Posterior vena cava (tissue), 2 donors: ENCODE measurements at regions not wholly inside any gene's neighbourhood (a gene's known extent, or its start where the extent isn't known, plus 50 kb on each side); places are given as distances from the start of the nearest gene placed in this dataset.

Experiments used
- DNase-seq: peaks from one replicate; pipeline ENCODE4 v3.0.0-alpha.2; 2020; ENCODE audit warnings: low spot score
- intact Hi-C, 2 donors: fragments of 100-400 bp; cut with DNase I; formaldehyde crosslinking; loops; one replicate each; pipeline versions ENCODE4 v1.14.1 to v1.14.2; 2022 to 2023
- donor health status: DM: yes; HTN: yes; CAD: no.
- donor health status: DM: yes; HTN: yes; CAD: no.

DNA sequence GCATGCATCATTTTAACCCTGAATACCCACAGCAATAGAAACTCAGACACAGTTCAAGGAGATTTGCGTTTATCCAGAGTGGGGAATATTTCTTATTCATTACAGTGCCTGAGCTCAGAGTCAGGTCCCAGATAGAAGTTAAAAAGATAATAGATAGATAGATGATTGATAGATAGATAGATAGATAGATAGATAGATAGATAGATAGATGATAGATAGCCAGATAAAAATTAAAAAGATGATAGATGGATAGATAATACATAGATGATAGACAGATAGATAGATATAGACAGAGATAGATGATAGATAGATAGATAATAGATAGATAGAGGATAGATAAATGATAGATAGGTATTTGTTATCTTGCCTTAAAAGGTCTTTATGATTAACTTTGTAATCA lies 184.7 kb downstream of the MYLK4 start:
- no peak for DNase-seq
- intact Hi-C loops, result loop anchor here in 1 of 2 donors (10.0 kb wide), 1 partner anchor 751 kb away; no protein-coding TSS in a partner anchor

DNA sequence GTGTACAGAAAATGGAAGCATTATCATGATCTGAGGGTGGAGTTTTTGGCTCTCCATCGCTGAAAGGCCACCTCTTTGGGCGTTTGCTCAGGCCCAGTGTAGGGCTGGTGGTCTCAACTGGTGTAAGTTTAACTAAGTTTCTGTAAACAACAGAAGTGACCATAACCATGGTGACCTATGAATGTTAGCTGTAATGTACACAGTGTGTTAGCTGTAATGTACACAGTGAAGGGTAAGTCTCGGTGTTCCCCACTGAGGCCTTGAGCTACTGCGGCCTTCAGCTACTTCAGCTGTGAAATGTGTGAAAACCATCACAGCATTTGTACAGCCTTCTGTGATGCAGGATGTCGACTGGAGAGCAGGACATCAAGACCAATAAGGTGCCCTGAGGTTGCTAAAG lies 185.2 kb downstream of the MYLK4 start:
- no peak for DNase-seq
- intact Hi-C loops, result loop anchor here in 1 of 2 donors (10.0 kb wide), 1 partner anchor 751 kb away; no protein-coding TSS in a partner anchor

DNA sequence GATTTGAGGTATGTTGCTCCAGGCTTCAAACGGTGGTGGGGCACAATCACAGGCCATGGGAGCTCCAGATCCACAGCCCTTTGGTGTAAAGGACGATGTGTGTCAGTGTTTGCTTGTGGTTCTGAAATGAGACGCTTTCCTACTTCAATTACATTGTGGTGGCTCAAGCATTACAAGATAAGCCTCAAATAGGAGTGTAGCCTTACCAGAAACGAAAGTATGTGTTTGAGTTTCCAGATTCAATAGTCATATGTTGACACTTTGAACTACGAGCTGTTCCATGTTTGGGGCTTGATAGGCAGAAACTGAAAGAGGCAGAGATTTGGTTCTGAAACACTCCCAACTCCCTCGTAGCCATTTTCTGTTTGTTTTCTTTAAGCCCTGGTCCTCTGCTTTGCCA lies 187.1 kb downstream of the MYLK4 start:
- intact Hi-C loops, result loop anchor here in 1 of 2 donors (10.0 kb wide), 1 partner anchor 749 kb away; no protein-coding TSS in a partner anchor
- no peak for DNase-seq

DNA sequence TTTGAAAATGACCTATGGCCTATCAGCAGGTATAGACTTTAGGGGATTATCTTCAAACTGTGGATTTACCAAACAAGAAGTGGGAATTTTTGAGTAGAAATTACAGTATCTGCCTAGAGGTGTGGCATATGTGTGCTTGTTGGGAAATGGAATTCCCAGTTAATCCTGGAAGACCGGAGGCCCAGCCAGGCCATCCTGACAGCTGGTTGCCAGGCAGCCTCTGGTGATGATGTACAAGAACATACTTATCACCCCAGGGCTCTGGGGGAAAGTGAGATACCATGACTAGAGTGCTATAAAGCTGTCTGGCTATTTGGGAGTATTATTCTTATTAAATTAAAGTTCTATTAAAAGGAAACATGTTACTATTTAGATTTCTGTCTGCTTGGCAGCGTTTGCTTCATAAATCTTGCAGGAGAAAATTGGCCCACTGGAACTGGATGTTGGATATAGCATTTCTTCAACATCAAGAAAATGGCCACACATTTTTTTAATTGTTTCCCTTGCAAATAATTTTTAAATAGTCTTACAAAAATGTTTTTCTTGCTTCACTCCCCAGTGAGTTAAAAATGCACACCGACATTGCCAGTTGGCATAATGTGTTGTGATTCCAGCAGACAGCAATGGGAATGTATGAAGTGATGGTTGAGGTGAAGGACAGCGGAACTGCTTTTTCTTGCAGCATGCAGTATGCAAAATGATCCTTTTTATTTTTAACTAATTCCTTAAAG lies 187.8 kb downstream of the MYLK4 start:
- no peak for DNase-seq
- intact Hi-C loops, result loop anchor here in 1 of 2 donors (10.0 kb wide), 1 partner anchor 748 kb away; no protein-coding TSS in a partner anchor

GRCh38 chr6:2560917-2561698 lies 189.6 kb downstream of the MYLK4 start:
- intact Hi-C loops, result loop anchor here in 1 of 2 donors (10.0 kb wide), 1 partner anchor 746 kb away; no protein-coding TSS in a partner anchor
- no peak for DNase-seq

- intact Hi-C loops, result loop anchor here in 1 of 2 donors (10.0 kb wide), 1 partner anchor 745 kb away; no protein-coding TSS in a partner anchor
- no peak for DNase-seq
Observed at GRCh38 chr6:2560140-2560818, 190.4 kb downstream of the MYLK4 start.

DNA sequence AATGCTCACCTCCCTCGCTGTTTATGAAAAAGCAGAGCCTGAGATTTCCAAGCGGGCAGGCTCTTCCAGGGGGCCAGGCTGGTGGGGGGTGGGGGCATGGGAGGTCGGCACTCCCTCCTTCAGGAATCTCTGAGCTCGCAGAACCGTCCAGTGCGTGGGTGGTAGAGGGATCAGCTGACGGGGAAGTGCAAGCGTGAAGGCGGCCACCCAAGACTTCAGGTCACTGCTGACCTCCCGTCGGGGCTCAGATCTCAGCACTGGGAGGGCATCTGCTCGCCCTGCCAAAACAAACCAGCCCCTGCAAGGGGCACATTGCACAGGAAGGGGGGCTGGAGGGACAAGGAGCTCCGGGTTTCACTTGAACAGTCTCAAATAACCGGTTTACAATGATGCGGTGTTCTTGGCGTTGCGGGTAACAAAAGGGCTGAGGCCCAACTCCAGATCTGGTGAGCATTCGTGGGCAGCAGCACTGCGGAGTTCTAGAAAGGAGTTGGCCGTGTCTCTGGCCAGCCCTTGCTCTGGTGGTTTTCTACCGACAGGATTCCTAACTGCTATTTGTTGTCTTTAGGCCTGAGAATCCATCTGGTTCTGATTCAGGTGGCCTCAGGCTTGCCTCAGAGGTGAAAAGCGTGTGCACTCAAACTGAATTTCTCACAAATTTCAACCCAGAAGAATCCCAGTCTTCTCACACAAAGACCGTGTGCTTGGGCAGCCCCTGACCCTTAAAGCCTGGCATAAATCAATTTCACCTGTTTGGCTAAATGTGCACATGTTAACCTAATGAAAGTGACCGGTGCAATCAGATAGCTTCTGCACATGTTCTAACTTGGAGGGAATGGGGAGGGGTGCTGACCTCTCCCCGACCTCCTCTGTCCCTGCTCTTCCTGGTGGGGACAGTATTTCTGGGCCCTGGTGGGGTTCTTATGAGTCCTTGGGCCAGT lies 191.6 kb downstream of the MYLK4 start:
- intact Hi-C loops, result no loop called here
- DNase-seq, result no peak

DNA sequence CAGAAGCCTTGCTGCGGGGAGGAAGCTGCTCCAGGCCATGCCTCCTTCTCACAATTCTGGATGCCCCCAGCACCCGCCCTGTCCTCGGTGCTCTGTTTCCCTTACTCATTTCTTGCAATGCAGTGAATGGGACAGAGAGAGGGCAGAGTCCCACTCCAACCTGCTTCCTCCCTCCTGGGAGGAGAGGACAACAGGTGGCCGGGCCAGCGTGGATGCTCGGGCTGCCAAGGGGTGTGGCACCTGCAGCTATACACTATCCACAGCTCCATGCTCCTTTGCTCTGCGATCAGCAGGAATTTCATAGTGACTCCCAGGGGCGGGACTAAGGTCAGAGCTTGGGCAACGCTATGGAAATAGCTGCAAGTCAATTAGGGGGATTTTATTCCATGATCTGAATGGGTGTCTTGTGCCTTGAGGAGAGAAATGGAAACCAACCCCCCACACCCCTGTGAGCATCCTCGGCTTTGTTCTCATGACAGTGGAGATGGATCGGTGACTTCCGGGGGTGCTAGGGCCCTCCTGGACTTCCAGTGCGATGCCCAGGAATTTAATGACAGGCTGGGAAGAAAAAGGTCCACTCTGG lies 192.5 kb downstream of the MYLK4 start:
- intact Hi-C loops, result no loop called here
- DNase-seq, result no peak

- intact Hi-C loops, result no loop called here
Observed at GRCh38 chr6:2557181-2557720, 193.5 kb downstream of the MYLK4 start.

GRCh38 chr6:2556761-2557160 lies 194.0 kb downstream of the MYLK4 start:
- no peak for DNase-seq

More at GRCh38 chr6:2557181-2557720, 193.5 kb downstream of the MYLK4 start:
- no peak for DNase-seq

GRCh38 chr6:2554651-2555260 lies 196.0 kb downstream of the MYLK4 start:
- intact Hi-C loops, result no loop called here
- DNase-seq, result no peak

More at GRCh38 chr6:2556761-2557160, 194.0 kb downstream of the MYLK4 start:
- intact Hi-C loops, result no loop called here

DNA sequence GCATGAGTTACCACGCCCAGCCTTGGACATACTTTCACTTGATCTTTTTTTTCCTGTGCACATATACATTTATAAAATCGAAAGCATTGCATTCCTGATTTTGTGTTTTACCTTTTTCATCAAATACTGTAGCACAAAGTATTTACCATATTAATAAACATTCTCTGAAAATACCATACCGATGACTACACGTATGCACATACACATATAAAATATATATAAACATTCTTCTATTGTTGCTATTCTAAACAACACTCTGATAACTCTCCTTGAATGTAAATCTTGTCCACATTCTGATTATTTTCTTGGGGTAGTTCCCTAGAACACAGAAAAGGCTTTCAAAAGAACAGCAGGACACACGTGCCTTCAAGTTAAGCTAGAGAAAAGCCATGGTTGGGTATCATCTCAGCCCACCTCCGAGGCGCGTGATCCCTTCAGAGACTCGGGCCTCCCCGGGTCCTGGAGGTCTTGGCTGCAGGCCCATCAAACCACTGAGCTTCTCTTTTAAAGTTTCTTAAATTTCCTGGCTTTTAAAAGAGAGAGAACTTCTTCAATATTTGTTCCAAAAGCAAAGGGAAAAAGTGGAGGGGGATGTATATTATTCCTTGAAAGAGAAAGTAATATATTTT lies 198.1 kb downstream of the MYLK4 start:
- no peak for DNase-seq
- intact Hi-C loops, result no loop called here

GRCh38 chr6:2551705-2552104 lies 199.0 kb downstream of the MYLK4 start:
- intact Hi-C loops, result no loop called here
- DNase-seq, result no peak

- no peak for DNase-seq
Observed at GRCh38 chr6:2550247-2550646, 200.5 kb downstream of the MYLK4 start.

DNA sequence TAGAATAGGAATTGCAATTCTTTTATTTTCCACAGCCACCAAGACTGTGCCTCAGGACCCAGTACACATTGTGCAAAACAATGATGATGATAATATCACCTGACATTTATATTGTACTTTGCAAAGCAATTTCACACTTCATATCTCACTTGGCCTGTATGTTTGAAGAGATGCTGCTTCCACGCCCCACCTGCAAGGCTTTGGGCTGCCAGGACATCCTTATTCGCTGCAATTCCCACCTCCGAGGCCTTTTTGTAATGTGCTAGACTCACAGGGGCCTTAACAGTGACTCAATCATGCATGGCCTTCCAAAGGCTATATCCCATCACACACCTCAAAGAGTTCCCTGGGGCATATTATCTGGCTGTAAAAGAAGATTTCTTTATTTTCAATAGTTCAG lies 200.9 kb downstream of the MYLK4 start:
- intact Hi-C loops, result no loop called here
- DNase-seq, result no peak

More at GRCh38 chr6:2550247-2550646, 200.5 kb downstream of the MYLK4 start:
- intact Hi-C loops, result no loop called here

DNA sequence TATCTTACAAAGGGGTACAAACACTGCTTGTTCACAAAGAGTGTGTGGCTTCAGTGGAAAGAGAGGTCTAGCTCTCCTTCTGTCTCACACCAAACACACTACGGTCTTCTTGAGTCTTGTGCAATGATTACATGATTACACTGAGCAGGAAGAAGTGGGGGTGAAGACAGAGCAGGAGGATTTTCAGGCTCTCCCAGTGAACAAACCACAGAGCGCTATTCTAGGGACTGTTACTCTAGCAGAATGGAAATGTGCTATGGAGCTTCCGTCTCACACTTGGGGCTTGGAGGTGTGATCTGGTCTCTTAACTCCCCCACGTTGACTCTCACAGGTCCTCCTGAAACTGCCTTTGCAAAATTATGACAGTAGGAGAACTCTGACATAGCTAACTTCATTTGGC lies 203.4 kb downstream of the MYLK4 start:
- intact Hi-C loops, result no loop called here
- no peak for DNase-seq

DNA sequence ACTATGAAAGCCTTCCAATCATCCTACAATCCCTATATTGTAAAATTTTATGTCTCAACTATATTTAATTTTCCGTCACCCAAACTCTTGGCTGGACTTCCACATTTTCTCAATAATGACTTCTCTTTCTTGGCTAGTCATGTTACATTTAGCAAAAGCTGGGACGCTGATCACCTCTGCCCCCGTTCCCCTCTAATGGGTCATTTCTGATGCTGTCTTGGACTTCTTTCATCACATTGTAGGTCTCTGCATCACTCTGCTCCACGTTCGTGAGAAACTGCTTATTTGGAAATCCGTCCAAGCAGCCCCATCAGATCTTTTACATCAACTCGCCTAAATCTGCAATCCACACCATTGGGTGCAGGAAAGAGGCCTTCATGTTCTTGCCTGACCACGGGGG lies 203.8 kb downstream of the MYLK4 start:
- DNase-seq, result no peak
- intact Hi-C loops, result no loop called here
